ENCODE measurements at regions not wholly inside any gene's neighbourhood (a gene's known extent, or its start where the extent isn't known, plus 50 kb on each side); places are given as distances from the start of the nearest gene placed in this dataset.
"Not testable (repeated sequence)": the region's sequence is repeated elsewhere in the genome, so short reads cannot be mapped to it uniquely, and the experiment has no call there.

DNA sequence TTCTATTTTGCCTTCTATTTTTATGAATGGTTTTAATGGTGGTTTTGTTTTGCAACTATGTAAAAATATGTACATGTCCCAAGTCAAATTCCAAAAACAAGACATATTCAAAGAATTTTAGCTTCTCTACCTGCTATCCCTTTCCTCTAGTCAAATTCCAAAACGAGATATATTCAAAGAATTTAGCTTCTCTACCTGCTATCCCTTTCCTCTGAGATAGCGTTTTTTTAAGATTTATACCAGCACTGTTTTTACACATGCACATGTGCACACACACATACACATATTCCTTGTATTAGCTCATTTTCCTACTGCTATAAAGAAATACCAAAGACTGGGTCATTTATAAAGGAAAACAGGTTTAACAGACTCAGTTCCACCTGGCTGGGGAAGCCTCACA, 199.1 kb upstream of the ARL4C start:
- no peak for DNase-seq (ENCODE audit: low read depth in 3 of 3)

DNA sequence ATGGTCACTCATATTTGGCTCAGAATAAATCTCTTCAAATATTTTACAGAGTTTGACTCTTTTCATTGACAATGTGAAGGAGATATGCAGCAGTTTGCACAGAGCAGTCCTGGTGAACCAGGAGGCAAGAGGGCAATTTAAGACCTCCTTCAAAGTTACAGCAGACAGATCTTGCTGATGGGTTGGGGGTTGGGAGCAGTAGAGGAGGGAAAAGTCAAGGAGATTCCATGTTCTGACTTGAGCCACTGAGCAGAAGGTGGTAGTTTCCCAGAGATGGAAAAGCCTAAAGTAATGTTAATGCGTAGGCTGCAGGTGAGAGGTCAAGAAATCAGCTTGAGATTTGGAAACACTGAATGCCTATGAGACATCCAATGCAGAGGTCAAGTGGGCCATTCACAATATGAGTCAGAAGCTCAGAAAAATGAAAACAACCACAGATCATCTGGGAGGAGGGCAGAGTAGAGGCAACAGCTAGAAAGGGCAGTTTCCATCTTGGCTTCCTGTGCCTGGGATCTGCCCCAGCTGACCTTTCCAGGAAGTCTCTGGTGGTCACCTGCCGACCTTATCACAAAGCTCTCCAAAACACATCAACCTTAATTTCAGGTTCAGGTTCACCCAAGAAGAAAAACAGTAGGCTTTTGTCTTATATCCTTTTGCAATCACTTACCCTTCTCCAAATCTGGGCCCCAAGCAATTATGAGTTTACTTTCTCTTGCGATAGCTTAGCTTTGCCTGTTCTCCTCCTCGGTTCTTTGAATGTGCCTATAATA, 197.5 kb upstream of the ARL4C start:
- DNase-seq (ENCODE audit: low read depth in 3 of 3): no peak

DNA sequence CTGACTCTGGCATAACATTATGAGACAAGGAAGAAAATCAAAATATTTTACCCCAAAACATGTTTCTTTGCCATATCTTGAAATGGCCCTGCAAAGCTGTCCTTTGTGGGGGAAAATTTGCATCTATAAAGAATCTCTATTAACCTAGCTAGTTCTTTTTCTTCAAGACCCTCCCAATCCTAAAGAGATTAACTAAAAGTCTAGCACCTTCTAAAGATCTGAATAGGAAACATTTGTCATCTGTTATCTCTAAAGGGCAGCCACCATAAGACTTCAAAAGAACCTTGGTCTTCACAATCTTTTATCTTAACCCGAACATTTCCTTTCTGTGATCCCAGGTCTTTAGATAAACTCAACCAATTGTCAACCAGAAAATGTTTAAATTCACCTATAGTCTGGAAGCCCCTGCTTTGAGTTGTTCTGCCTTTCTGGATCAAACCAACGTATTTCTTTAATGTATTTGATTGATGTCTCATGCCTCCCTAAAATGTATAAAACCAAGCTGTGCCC, 196.9 kb upstream of the ARL4C start:
- DNase-seq (ENCODE audit: low read depth in 3 of 3): not testable (repeated sequence)

DNA sequence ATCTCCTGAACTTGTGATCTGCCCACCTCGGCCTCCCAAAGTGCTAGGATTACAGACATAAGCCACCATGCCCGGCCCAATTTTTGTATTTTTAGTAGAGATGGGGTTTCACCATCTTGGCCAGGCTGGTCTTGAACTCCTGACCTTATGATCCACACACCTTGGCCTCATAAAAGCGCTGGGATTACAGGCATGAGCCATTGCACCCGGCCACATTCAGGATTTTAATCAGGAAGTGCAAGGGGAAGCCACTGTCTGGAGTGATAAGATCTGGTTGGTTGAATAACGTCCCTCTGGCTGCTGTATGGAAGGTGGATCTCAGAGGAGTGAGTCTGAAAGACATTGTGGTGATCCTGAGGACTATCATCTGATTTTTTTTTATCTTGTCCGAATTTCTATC, 196.3 kb upstream of the ARL4C start:
- not testable (repeated sequence) for DNase-seq (ENCODE audit: low read depth in 3 of 3)

DNA sequence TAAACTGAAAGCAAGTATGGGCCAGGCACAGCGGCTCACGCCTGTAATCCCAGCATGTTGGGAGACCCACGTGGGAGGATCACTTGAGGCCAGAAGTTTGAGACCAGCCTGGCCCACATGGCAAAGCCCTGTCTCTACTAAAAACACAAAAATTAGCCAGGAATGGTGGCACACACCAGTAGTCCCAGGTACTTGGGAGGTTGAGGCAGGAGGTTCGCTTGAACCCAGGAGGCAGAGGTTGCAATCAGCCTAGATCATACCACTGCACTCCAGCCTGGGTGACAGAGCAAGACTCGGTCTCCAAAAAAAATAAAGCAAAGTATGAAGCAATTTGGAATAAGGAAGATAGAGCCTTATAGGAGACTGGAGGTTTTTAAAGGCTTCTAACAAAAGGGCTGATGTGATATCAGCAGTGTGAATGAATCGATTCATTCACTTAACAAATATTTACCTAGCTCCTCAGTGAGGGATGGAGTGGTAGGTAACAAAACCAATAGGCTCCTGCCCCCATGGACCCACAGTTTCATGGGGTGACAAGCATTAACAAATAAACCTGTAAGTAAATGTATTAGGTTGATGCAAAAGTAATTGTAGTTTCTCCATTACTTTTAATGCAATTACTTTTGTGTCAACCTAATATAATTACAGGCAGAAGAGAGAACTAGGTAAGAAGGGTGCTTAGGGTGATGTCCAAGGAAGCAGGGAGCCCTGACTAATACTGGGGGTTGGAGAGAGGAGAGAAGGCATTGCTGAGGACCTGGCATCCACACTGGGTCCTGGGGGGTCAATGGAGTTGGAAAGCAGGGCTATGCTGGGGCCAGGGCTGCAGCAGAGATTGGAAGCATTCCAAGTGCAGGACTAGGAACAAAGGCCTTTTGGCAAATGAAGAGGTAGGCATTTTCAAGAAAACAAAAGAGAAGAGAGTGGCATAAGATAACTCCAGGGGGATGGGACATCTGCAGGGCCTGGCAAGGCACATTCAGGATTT, 195.4 kb upstream of the ARL4C start:
- no peak for DNase-seq (ENCODE audit: low read depth in 3 of 3)

DNA sequence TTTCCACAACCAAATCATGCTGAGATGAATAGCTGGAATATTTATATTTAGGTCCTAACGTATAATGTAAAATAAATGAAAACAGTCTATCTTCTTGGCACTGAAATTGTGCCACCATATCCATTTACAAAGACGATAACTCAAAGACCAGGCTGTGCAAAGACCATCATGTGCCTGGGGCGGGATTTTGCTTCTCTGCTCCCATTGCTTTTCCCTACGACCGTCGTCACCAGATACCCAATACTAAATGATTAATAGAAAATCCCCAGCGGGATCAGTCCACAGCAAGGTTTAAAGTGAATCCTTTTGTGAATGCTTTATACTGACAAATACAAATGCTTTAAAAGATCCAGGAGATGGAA, 194.3 kb upstream of the ARL4C start:
- DNase-seq (ENCODE audit: low read depth in 3 of 3): no peak

DNA sequence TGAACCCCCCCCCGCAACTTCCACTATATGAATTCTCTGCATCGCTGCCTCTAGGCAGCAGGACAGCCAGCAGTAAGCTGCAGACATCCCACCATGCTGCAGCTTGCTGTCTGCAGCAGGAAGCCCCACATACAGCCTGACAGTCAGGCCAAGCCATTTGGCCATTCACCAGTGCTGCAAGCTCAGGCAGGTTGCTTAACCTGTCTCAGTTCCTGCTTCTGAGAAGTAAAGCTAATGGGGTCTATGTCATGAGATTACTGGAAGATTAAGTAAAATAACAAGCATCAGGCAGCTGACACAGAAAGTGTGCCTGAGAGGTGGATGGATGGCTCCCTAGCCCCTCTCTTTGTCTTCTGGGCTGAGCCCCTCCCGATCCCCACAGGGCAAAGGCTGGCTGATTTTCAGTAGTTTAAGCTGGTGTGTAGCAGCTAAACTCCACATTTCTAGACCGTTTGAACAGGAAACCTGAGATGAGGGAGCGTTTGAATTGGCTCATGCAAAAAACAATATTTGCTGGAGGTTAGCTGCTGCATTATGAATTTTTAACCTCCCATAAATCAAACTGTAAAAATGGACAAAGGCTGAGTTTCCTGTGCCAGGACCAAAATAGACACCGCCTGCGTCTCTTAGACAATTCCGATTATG, 193.8 kb upstream of the ARL4C start:
- no peak for DNase-seq (ENCODE audit: low read depth in 3 of 3)

DNA sequence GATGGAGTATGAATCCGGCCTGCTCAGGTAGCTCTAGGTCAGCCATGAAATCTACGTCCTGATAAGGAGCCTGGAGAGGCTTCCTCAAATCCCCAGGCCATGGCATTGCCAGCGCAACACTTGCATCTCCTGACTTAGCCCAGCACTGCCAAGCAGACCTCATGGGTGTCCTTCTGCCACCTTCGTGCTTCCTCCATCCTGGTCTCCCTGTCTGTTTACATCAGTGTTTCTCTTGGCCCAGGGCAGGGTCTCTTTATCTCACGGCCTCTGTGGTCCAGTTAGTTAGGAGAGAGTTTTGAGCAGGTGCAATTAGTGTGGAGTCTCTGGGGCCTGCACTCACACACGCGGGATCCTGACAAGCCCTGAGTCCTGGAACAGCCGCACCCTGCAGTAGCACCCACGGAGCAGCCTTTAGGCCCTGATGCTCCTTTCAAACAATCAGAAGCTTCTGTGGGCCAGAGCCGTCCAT, 193.1 kb upstream of the ARL4C start:
- no peak for DNase-seq (ENCODE audit: low read depth in 3 of 3)

DNA sequence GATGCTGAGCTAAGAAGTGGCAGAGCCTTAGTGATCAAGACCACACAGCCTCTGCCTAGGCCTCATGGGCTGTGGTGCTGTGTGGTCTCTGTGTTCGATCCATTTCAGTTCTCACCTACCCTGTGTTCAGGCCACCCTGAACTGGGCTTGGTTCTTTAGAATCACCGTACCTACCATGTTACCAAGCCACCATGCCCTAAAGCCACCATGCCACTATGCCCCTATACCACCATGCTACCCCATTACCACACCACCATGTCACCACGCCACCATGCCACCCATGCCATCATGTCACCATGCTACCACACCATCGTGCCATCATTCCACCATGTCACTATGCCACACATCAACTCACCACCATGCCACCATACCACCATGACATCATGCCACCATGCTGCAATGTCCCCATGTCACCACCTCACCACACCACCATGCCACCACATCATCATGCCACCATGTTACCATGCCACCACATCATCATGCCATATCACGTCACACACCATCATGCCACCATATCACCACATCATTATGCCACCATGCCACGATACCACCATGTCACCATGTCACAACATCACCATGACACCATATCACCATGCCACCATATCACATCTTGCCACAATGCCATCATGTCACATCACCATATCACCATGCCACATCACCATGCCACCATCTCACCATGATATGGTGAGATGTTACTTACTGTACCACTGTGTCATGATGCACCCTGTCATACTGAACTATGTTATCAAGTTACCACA, 191.0 kb upstream of the ARL4C start:
- no peak for DNase-seq (ENCODE audit: low read depth in 3 of 3)

DNA sequence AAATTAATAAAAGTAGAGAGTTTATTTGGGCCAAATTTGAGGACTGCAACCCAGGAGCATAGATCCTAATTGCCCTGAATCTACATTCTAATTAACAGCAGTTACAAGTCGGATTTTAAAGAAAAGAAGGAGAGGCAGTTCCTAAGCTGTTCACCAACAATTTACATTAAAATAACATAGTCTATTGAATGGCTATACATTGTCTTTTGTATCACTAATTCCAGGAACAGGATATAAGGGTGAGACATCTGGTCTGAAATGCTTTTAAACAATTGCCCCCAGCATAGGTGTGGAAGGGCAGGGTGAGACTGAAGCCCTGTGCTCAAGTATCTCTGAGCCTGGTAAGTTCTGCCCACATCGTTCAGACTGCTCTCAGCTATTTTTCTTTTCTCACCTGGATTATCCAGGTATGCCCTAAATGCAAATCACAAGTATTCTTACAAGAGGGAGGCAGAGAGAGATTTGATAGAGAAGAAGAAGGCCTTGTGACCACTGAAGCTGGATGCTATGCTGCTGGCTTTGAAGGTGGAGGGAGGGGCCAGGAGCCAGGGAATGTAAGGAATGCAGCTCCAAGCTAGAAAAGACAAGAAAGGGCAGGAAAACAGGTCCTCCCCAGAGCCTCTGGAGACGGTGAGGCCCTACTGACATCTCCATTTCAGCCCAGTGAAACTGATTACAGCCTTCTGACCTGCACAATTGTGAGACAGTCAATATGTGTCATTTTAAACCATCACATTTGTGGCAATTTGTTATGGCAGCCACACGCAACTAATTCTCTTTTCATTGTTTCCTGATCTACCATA, 189.4 kb upstream of the ARL4C start:
- no peak for DNase-seq (ENCODE audit: low read depth in 3 of 3)

DNA sequence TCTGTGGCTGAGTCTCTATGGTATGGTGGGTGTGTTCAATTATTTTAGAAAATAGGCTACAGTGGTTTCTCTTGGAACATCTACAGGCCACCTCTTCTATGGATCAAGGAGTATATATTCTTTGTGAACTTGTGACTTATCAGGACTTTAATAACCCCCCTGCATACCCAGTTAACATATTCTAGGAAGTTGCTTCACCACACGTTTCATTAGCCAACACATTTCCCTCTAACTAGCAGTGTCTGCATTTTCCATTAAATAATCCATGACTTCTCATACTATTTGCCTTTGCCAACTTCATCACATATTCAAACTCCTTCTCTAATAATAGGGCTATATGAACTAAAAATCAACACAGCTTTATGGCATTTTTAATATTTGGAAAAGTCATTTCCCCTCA, 187.6 kb upstream of the ARL4C start:
- no peak for DNase-seq (ENCODE audit: low read depth in 3 of 3)

DNA sequence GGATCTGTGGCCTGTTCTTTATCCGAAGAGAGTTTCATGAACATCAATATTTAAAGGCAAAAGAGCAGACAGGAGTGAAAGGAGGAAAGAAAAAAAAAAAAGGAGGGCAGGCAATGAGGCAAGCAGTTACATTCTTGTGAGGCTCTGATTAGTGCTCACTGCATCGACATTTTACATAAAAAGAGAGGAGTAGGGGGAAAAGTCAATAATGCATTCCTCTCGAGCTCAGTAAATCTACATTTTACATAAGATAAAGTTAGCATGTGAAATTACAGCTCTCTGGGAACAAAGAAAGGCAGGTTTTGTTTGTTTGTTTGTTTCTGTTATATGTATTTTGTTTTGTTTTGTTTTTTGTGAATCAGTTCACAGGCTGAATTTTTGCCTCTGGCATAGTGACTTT, 187.1 kb upstream of the ARL4C start:
- DNase-seq (ENCODE audit: low read depth in 3 of 3): no peak

DNA sequence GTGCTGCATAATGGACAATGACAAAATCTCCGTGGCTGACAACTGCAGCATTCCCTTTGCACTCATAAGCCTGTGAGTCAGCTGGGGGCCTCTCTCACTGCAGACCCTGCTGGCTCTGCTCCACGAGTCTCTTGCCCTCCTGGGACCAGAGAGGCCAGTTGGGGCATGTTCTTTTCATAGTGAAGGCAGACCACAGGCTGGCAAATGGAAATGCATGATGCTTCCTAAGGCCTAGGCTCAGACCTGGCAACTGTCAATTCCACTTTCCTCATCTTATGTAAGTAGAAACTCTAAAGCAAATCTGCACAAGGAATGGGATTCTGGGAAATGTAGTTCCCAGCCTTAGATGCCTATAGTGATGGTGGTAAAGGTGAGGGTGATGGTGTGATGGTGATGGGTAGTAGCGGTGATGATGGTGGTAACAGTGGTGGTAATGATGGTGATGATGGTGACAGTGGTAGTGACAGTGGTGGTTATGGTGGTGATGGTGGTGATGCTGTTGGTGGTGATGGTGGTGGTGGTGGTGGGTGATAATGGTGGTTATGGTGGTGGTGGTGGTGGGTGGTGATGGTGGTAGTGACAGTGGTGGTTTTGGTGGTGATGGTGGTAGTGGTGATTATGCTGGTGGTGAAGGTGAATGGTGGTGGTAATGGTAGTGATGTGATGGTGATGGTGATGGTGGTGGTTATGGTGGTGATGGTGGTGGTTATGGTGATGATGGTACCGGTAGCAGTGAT, 185.8 kb upstream of the ARL4C start:
- no peak for DNase-seq (ENCODE audit: low read depth in 3 of 3)

DNA sequence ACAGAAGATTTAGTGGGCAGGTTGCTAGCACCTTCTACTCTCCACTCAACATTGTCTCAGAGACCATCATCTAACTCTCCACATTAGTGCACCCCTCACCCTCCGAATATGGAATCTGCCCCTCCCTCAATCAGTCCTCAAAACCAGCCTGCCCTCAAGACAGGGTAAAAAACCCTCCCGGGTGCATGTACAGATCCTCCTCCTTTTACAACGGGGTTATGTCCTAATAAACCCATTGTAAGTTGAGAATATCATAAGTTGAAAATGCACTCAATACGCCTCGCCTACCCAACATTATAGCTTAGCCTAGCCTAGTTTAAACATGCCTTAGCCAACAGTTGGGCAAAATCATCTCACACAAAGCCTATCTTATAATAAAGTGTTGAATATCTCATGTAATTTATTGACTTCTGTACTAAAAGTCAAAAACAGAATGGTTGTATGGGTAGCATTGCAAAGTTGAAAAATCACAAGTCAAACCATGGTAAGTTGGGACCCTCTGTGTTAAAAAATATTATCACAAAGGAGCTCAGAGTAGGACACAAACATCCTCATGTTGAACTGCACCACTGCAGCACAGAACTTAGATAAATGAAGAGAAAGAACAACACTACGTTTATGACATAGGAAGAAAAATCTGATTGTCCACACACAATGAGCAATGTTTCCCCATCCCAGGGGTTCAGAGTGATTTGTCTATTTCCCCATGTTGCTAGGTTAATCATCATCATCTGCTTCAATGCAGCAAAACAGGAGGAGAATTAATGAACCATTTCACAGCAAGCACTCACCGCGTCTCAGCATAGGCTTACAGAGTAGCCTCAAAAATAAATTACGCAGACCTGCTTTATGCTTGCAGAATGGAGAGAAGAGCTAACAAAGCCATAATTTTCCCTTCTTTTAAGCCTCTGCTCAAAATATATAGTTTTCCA, 184.1 kb upstream of the ARL4C start:
- DNase-seq (ENCODE audit: low read depth in 3 of 3): no peak

DNA sequence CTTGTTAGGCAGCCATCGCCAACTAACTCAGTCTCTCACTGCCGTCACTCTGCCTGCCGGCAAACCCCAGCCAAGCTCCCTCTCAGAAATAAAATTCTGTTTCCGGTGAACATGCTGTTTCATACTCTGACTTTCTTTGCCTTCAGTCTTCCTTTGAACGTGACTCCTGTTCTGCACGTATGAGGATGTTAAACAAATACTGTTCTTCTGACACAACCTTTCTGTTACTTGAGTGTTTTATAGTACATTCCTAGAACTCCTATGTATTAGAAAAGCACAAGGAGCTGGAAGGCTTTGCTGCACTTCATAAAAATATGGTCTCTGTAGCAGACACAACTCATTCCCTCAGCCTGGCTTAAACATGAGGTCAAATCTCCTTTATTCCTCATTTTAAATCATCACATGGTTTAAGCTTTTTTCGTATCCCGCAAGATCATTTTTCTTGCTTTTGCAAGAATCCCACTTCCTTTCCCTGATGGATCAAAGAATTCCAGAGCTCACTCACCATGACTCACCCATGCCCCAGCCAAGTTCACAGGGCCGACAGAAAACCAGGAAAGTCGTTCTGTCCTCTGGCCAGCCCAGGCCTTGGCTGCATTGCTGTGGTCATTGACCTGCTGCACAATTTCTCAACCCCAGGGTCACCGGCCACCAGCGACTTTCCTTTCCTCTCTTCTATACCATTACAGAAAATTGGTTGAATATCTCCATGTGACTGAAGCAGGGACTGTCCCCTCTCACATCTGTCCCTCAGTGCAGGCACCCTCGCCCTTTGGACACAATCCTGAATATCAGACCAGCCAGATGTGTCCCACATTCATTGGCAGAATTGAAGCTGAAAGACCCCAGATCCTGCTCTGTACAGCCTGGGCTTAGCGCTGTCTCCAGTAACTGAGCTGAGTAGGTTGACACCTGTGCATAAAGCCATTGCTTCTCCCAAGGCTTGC, 183.1 kb upstream of the ARL4C start:
- DNase-seq (ENCODE audit: low read depth in 3 of 3): no peak

DNA sequence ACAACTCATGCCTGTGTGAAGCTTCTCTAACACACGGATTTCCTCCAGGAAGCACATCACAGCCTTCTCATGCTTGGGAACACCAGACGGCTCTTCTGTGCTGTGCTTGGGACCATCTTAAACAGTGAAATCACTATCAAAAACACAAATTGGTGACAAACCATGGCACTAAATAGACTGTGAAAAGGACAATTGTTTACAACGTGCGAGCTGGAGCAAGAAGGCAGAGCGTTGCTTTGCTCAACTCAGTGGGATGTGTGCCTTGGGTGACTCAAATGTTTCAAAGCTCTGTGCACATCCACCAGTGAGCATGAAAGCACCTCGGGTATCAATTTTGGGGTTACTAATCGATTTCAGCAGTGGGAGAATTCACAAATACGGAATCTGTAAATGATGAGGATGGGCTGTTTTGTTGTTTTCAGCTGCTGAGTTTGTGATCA, 182.4 kb upstream of the ARL4C start:
- DNase-seq (ENCODE audit: low read depth in 3 of 3): no peak

DNA sequence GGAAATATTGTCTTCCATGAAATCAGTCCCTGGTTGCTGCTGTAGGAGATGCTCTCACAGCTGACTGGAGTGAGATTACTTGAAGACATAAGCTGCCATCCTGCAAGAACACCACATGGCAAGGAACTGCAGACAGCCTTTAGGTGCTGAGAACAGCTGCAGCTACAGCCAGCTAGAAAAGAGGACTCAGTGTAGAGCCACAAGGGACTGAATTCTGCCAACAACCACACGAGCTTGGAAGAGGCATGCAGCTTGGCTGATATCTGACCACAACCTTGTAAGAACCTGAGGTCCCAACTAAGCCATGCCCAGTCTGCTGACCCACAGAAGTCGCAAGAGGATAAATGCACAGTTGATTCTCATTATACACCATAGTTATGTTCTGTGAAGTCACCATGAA, 181.8 kb upstream of the ARL4C start:
- DNase-seq (ENCODE audit: low read depth in 3 of 3): no peak

Measured in stimulated activated CD4-positive, alpha-beta T cell treated with anti-CD3 and anti-CD28 coated beads, TNF-alpha, amount 100 ng/mL, for 24 hours (primary cell).